ENCODE measurements at regions not wholly inside any gene's neighbourhood (a gene's known extent, or its start where the extent isn't known, plus 50 kb on each side); places are given as distances from the start of the nearest gene placed in this dataset.

DNA sequence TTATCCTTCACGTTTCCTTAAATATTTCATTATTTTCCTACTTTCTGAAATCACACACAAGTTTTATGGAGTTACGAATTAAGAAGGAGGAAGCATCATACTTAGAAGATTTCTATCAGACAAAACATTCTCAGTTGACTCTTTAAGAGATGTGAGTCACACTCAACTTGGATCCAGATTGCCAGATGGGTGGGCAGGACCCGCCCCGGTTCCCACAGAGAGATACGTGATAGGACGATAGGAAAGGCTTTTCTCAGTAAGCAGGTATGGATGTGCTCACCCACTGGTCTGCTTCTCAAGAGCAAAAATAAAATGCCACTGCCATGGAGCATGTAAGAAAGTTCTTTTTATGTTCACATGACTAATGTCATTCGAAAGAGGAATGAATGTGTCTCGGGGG is 392.6 kb downstream of the MRPL39 start:
- no peak for TF ChIP-seq CEBPB (IDR thresholded peaks at IDR 0.05; ENCODE audit: low read depth, low read length)
- TF ChIP-seq, protein P1, sequence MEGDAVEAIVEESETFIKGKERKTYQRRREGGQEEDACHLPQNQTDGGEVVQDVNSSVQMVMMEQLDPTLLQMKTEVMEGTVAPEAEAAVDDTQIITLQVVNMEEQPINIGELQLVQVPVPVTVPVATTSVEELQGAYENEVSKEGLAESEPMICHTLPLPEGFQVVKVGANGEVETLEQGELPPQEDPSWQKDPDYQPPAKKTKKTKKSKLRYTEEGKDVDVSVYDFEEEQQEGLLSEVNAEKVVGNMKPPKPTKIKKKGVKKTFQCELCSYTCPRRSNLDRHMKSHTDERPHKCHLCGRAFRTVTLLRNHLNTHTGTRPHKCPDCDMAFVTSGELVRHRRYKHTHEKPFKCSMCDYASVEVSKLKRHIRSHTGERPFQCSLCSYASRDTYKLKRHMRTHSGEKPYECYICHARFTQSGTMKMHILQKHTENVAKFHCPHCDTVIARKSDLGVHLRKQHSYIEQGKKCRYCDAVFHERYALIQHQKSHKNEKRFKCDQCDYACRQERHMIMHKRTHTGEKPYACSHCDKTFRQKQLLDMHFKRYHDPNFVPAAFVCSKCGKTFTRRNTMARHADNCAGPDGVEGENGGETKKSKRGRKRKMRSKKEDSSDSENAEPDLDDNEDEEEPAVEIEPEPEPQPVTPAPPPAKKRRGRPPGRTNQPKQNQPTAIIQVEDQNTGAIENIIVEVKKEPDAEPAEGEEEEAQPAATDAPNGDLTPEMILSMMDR (IDR thresholded peaks at IDR 0.05; ENCODE audit: control extremely low read depth in 1 of 3, insufficient read depth in 1 of 3, low read depth in 1 of 3, low read length in 3 of 3): no peak
- TF ChIP-seq HDAC2 (IDR thresholded peaks at IDR 0.05; ENCODE audit: borderline replicate concordance in 1 of 2, low read depth in 2 of 2, low read length in 2 of 2): no peak
